MM.1S (cell line): ENCODE measurements at regions not wholly inside any gene's neighbourhood (a gene's known extent, or its start where the extent isn't known, plus 50 kb on each side); places are given as distances from the start of the nearest gene placed in this dataset.

Experiments
- DNase-seq: peaks from one replicate; pipeline ENCODE4 v3.0.0-alpha.2; 2015
- H2AFZ ChIP-seq: fragments of 300-600 bp; sonication (generic); 2 replicates; pipeline ENCODE4 v1.6.0; 2016; ENCODE audit warnings: antibody characterized with exemption, low read length
- H3F3A ChIP-seq: fragments of 300-600 bp; sonication (generic); 2 replicates; pipeline ENCODE4 v1.6.1; 2016; ENCODE audit warnings: mild to moderate bottlenecking, antibody characterized with exemption, low read length, moderate library complexity, mixed read lengths; ENCODE audit not compliant: insufficient read depth
- H3K27ac ChIP-seq: fragments of 300-600 bp; sonication (generic); 2 replicates; pipeline ENCODE4 v1.5.1; 2016; ENCODE audit warnings: mild to moderate bottlenecking, low read length
- H3K27me3 ChIP-seq: fragments of 300-600 bp; sonication (generic); replicated peaks from 2 replicates; pipeline ENCODE4 v1.6.0; 2016; ENCODE audit warnings: low read length; ENCODE audit not compliant: insufficient read depth
- H3K36me3 ChIP-seq: fragments of 300-600 bp; sonication (generic); replicated peaks from 2 replicates; pipeline ENCODE4 v1.6.1; 2016; ENCODE audit warnings: mild to moderate bottlenecking, low read length, mixed read lengths; ENCODE audit not compliant: insufficient read depth
- H3K4me1 ChIP-seq: fragments of 300-600 bp; sonication (generic); 2 replicates; pipeline ENCODE4 v1.6.1; 2016; ENCODE audit warnings: low read length, mixed read lengths
- H3K4me2 ChIP-seq: fragments of 300-600 bp; sonication (generic); 2 replicates; pipeline ENCODE4 v1.6.0; 2016; ENCODE audit warnings: low read depth, low read length
- H3K4me3 ChIP-seq: fragments of 300-600 bp; sonication (generic); 2 replicates; pipeline ENCODE4 v1.5.1; 2016; ENCODE audit warnings: low read length, mixed read lengths
- H3K79me2 ChIP-seq: fragments of 300-600 bp; sonication (generic); 2 replicates; pipeline ENCODE4 v1.6.1; 2016; ENCODE audit warnings: mixed run types, low read length, mixed read lengths
- H3K9ac ChIP-seq: fragments of 300-600 bp; sonication (generic); 2 replicates; pipeline ENCODE4 v1.6.1; 2016; ENCODE audit warnings: low read length, mixed read lengths
- H3K9me2 ChIP-seq: fragments of 300-600 bp; sonication (generic); replicated peaks from 2 replicates; pipeline ENCODE4 v1.6.1; 2016; ENCODE audit warnings: mild to moderate bottlenecking, low read length, mixed read lengths; ENCODE audit not compliant: insufficient read depth
- H3K9me3 ChIP-seq: fragments of 300-600 bp; sonication (generic); replicated peaks from 2 replicates; pipeline ENCODE4 v1.6.1; 2016; ENCODE audit warnings: mild to moderate bottlenecking, low read length, mixed read lengths; ENCODE audit not compliant: insufficient read depth
- H4K20me1 ChIP-seq: fragments of 300-600 bp; sonication (generic); 2 replicates; pipeline ENCODE4 v1.6.1; 2016; ENCODE audit warnings: mild to moderate bottlenecking, low read length, moderate library complexity, mixed read lengths; ENCODE audit not compliant: insufficient read depth
- CTCF ChIP-seq: fragments of 300-600 bp; sonication (generic); IDR thresholded peaks from 2 replicates; pipeline ENCODE4 v1.5.1; 2016; ENCODE audit warnings: antibody characterized with exemption, low read length, mixed read lengths
- EZH2 ChIP-seq: fragments of 300-600 bp; sonication (generic); optimal IDR thresholded peaks from 2 replicates; pipeline ENCODE3; 2017; ENCODE audit warnings: low read depth, mild to moderate bottlenecking, antibody characterized with exemption, low read length, mixed read lengths
- EZH2phosphoT487 ChIP-seq: fragments of 300-600 bp; sonication (generic); IDR thresholded peaks from 2 replicates; pipeline ENCODE4 v1.6.1; 2018; ENCODE audit warnings: antibody characterized with exemption, low read length

- TF ChIP-seq EZH2 (no peak), CTCF (no peak), EZH2phosphoT487 (no peak)
These were observed 143.7 kb downstream of the WSCD1 start for GRCh38 chr17:6213859-6214258.

GRCh38 chr17:6212766-6213165, 142.6 kb downstream of the WSCD1 start:
- Histone ChIP-seq H3K9me2 (no peaks in the 10 kb centered on the region), H3K4me2 (no peak overlapping the region), H3K4me1 (0 out of 2 replicates have a peak, but pooled peaks cover 2% of the 10 kb centered on the region), H3K79me2 (no peaks in the 10 kb centered on the region), H3K9ac (no peak overlapping the region), H3K4me3 (no peak overlapping the region), H3K36me3 (no peaks in the 10 kb centered on the region), H2AFZ (no peak overlapping the region), H3K27me3 (no peaks in the 10 kb centered on the region), H3F3A (no peaks in the 10 kb centered on the region), H3K27ac (no peak overlapping the region), H3K9me3 (no peaks in the 10 kb centered on the region), H4K20me1 (no peaks in the 10 kb centered on the region)
- DNase-seq = no peak
- TF ChIP-seq EZH2 = no peak
- TF ChIP-seq EZH2phosphoT487 = no peak
- TF ChIP-seq CTCF = no peak

More at GRCh38 chr17:6213859-6214258, 143.7 kb downstream of the WSCD1 start:
- Histone ChIP-seq H3K9me2 (no peaks in the 10 kb centered on the region), H3F3A (no peaks in the 10 kb centered on the region), H3K4me1 (0 out of 2 replicates have a peak, but pooled peaks cover 5% of the 10 kb centered on the region), H3K27me3 (no peaks in the 10 kb centered on the region), H3K4me2 (no peak overlapping the region), H3K79me2 (no peaks in the 10 kb centered on the region), H2AFZ (no peak overlapping the region), H4K20me1 (no peaks in the 10 kb centered on the region), H3K36me3 (no peaks in the 10 kb centered on the region), H3K27ac (no peak overlapping the region), H3K4me3 (no peak overlapping the region), H3K9ac (no peak overlapping the region), H3K9me3 (no peaks in the 10 kb centered on the region)
- DNase-seq = no peak

- Histone ChIP-seq H3K4me2 (no peak overlapping the region), H3K4me1 (no peaks in the 10 kb centered on the region), H4K20me1 (no peaks in the 10 kb centered on the region), H3K9me3 (no peaks in the 10 kb centered on the region), H3F3A (no peaks in the 10 kb centered on the region), H3K4me3 (no peak overlapping the region), H3K27me3 (no peaks in the 10 kb centered on the region), H3K79me2 (no peaks in the 10 kb centered on the region), H3K9ac (no peak overlapping the region), H2AFZ (no peak overlapping the region), H3K36me3 (no peaks in the 10 kb centered on the region), H3K27ac (no peak overlapping the region), H3K9me2 (no peaks in the 10 kb centered on the region)
- no peak for DNase-seq
- no peak for TF ChIP-seq EZH2phosphoT487
- no peak for TF ChIP-seq CTCF
- no peak for TF ChIP-seq EZH2
These were observed 139.7 kb downstream of the WSCD1 start for GRCh38 chr17:6209829-6210228.
